Cardiac muscle cell (in vitro differentiated cells and primary cell): ENCODE measurements at regions not wholly inside any gene's neighbourhood (a gene's known extent, or its start where the extent isn't known, plus 50 kb on each side); places are given as distances from the start of the nearest gene placed in this dataset.

Experiments used
- DNase-seq, 2 donors: peaks; one replicate each; pipeline versions ENCODE4 v3.0.0 to v3.0.0-alpha.2; 2010 to 2017; ENCODE audit warnings: low read depth in 1 of 2, low spot score in 1 of 2
- H3K27ac ChIP-seq: fragments of 200-600 bp; sonication (generic); 2 replicates; pipeline ENCODE4 v1.5.1; 2016
- H3K27me3 ChIP-seq: fragments of 200-600 bp; sonication (generic); 2 replicates; pipeline ENCODE4 v1.6.0; 2016; ENCODE audit warnings: control low read depth
- H3K36me3 ChIP-seq: fragments of 200-600 bp; sonication (generic); 2 replicates; pipeline ENCODE4 v1.5.1; 2016; ENCODE audit warnings: control low read depth
- H3K4me1 ChIP-seq: fragments of 200-600 bp; sonication (generic); 2 replicates; pipeline ENCODE4 v1.8.1; 2017; ENCODE audit warnings: low read depth, mild to moderate bottlenecking, mixed run types
- H3K4me3 ChIP-seq: fragments of 200-600 bp; sonication (generic); 2 replicates; pipeline ENCODE4 v1.5.1; 2016; ENCODE audit warnings: mild to moderate bottlenecking
- H3K9me3 ChIP-seq: fragments of 200-600 bp; sonication (generic); 2 replicates; pipeline ENCODE4 v1.5.1; 2017; ENCODE audit warnings: low read depth, mild to moderate bottlenecking, control low read depth
- TF ChIP-seq, protein P1 (sequence below): IDR thresholded peaks from 2 replicates; pipeline ENCODE4 v1.5.1; 2012; ENCODE audit warnings: low read depth, mild to moderate bottlenecking, low read length

DNA sequence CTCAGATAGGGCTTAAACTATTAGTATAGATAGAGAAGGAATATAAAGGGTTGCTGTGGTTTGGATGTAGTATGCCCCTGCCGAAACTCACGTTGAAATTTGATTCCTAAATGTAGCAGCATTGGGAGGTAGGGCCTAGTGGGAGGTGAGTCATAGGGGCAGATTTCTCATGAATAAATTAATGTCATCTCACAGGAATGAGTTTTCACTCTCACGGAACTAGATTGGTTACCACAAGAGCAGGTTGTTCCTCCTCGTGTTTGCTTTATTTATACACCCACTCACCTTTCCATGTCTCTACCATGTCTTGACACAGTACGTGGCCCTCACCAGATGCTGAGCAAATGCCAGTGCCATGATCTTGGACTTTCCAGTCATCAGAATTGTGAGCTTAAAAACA, 218.2 kb downstream of the RBM43 start:
- no peaks in the 10 kb centered on the region for H3K36me3 ChIP-seq
- H3K4me3 ChIP-seq = no peak overlapping the region
- no peaks in the 10 kb centered on the region for H3K27me3 ChIP-seq
- H3K4me1 ChIP-seq = no peaks in the 10 kb centered on the region
- no peak overlapping the region for H3K27ac ChIP-seq
- peak in 1 of 2 donors; percentile 41 for DNase-seq
- TF ChIP-seq, protein P1, sequence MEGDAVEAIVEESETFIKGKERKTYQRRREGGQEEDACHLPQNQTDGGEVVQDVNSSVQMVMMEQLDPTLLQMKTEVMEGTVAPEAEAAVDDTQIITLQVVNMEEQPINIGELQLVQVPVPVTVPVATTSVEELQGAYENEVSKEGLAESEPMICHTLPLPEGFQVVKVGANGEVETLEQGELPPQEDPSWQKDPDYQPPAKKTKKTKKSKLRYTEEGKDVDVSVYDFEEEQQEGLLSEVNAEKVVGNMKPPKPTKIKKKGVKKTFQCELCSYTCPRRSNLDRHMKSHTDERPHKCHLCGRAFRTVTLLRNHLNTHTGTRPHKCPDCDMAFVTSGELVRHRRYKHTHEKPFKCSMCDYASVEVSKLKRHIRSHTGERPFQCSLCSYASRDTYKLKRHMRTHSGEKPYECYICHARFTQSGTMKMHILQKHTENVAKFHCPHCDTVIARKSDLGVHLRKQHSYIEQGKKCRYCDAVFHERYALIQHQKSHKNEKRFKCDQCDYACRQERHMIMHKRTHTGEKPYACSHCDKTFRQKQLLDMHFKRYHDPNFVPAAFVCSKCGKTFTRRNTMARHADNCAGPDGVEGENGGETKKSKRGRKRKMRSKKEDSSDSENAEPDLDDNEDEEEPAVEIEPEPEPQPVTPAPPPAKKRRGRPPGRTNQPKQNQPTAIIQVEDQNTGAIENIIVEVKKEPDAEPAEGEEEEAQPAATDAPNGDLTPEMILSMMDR = no peak
- H3K9me3 ChIP-seq = no peaks in the 10 kb centered on the region

DNA sequence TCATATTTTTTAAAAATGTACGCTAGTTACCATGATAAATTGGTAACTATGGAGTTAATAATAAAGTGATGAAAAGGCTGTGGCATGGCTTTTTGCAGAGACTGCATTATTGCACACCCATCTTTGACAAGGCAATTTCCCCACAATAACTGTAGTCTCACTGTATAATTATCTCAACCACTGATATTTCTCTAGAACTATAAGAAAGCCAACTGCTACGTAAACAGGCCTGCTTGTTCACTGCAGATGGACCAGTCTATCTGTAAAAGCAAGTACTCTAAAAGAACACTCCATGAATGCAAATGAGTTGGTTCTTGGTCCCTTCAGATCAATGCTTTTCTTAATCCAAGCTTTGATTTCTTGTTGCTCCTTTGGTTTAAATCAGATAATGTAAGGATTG, 218.7 kb downstream of the RBM43 start:
- Histone ChIP-seq H3K27ac (no peak overlapping the region), H3K9me3 (no peaks in the 10 kb centered on the region), H3K36me3 (no peaks in the 10 kb centered on the region), H3K4me3 (no peak overlapping the region), H3K27me3 (no peaks in the 10 kb centered on the region), H3K4me1 (no peaks in the 10 kb centered on the region)
- TF ChIP-seq, protein P1 = no peak
- no peak for DNase-seq

DNA sequence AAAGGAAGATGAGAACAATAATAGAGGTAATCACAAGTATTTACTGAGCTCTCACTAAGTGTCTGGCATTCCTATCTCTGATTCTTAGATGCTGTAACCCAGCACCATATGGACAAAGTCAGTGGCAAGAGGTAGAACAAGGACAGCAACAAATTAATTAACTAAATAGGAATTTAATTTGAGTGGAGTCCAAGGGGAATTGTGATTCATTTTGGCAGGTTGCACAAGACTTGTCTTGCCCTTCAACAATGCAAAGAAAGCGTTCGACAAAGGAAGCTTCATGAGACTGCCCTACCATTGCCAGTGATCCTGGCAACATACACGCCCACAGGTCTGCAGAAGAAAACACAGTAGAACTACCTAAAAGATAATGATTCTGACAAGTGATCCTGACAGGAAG, 221.6 kb downstream of the RBM43 start:
- H3K27ac ChIP-seq = no peak overlapping the region
- TF ChIP-seq, protein P1 = no peak
- DNase-seq = peak in 1 of 2 donors; percentile 68
- no peaks in the 10 kb centered on the region for H3K27me3 ChIP-seq
- no peaks in the 10 kb centered on the region for H3K9me3 ChIP-seq
- H3K4me3 ChIP-seq = no peak overlapping the region
- H3K4me1 ChIP-seq = no peaks in the 10 kb centered on the region
- H3K36me3 ChIP-seq = no peaks in the 10 kb centered on the region

DNA sequence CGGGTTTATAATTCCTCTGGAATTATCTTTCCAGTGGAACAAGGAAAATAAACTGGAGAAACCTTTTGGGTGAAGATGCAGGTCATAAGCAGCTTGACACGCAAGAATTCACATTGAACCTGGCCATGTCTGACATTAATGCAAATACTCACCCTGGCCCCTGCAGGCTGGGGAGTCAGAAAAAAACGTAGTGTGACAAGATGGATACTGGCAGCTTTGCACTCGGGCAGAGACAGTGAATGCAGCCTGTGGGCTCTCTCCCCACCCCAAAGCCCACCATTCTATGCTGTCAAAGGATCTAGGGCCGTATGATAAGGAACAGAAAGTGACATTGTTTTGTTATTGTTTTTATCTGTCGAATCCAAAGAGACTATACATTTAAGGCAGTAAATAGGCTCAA, 223.1 kb downstream of the RBM43 start:
- no peak for DNase-seq
- TF ChIP-seq, protein P1 = no peak

DNA sequence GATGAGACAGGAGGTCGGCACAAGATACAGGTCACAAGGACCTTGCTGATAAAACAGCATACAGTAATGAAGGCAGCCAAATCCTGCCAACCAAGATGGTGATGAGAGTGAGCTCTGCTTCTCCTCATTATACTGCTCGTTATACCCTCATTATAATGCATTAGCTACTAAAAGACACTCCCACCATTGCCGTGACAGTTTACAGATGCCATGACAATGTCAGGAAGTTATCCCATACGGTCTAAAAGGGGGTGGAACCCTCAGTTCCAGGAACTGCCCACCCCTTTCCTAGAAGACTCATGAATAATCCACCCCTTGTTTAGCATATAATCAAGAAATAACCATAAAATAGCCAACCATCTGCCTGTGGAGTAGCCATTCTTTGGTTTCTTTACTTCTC, 224.2 kb downstream of the RBM43 start:
- DNase-seq = no peak
- Histone ChIP-seq H3K9me3 (no peaks in the 10 kb centered on the region), H3K4me3 (no peak overlapping the region), H3K27me3 (no peaks in the 10 kb centered on the region), H3K36me3 (no peaks in the 10 kb centered on the region), H3K27ac (no peak overlapping the region), H3K4me1 (no peaks in the 10 kb centered on the region)
- TF ChIP-seq, protein P1 = no peak

More for the DNA sequence above, 223.1 kb downstream of the RBM43 start:
- no peaks in the 10 kb centered on the region for H3K36me3 ChIP-seq
- H3K27ac ChIP-seq = no peak overlapping the region
- no peaks in the 10 kb centered on the region for H3K4me1 ChIP-seq
- no peaks in the 10 kb centered on the region for H3K27me3 ChIP-seq
- no peaks in the 10 kb centered on the region for H3K9me3 ChIP-seq
- H3K4me3 ChIP-seq = no peak overlapping the region
